Astrocyte of the spinal cord (primary cell): ENCODE measurements at regions not wholly inside any gene's neighbourhood (a gene's known extent, or its start where the extent isn't known, plus 50 kb on each side); places are given as distances from the start of the nearest gene placed in this dataset.
A peak's percentile ranks its signal among the peaks of the same experiment; 100 is the strongest.

ENCODE experiments used
- DNase-seq: peaks from one replicate; pipeline ENCODE4 v3.0.0; 2011; ENCODE audit warnings: low read depth, low spot score
- H3K4me3 ChIP-seq: 2 replicates; pipeline ENCODE4 v1.5.1; 2011; ENCODE audit warnings: low read depth, mild to moderate bottlenecking, low read length, moderate library complexity
- in situ Hi-C: cut with HindIII; loops from 2 replicates; pipeline ENCODE4 v1.10.0; 2017; ENCODE audit warnings: low sequenced_read_pairs
- TF ChIP-seq, protein P1 (sequence below): IDR thresholded peaks from 2 replicates; pipeline ENCODE4 v1.5.1; 2012; ENCODE audit warnings: low read depth, mild to moderate bottlenecking, low read length, inconsistent platforms

DNA sequence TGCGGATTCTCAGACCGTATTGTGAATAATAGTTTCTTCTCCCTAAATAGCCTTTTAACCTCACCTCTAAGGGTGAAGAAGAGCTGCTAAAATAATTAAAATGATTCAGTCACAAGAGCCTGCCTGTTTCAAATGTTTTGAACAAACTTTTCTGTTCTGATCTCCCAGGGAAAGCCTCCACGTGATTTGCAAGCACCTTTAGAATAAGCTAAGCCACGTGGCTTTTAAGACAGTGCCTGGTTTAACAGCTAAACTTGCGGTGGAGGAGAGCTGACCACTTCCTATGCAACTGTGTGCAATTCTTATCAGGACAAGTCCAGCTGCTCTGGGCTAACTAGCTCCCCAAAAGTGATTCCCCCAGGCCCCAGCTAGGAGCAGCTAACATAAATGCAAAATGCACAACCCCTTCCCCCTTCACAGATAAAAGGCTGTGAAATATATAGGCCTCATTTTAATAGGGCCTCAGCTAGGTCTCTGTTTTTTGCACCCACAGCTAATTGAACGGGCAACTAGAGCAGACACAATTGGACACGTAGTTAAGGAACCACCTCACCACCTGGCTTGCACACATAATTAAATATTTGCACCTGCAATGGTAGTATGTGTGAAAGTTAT lies 401.2 kb upstream of the NR2F2 start:
- peak; percentile 22 for DNase-seq

DNA sequence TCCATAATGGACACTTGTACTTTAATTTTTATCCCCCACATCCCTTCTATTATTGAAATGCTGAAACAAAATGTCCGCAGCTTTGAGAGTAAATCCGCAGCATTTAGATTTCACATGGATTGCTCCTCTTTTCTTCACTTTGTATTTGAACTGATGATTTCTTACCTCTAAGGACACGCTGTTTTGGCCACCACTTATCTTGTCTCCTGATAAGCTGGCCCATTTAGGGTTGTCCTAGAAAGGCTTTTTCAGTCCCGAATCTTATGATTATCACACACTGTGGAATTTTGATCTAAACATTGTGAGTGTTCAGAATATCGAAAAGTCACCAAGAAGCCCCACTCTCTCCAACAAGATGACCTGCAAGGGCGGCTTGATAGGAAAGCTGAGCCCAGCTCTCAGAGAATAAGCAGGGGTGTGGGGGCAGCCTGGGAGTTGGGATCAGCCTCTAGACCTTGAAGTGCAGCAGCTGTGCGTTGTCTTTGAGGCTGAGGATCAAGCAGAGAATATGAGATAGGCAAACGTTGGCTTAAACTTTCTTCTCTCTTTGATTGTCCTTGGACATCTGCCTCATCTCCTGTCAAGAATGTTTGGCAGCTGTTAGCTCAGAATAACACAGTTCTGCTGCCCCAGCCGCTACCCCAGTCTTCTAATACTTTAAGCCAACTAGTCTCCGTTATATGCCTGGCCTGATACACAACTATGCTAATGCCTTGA lies 399.7 kb upstream of the NR2F2 start:
- no peak overlapping the region for H3K4me3 ChIP-seq
- TF ChIP-seq, protein P1, sequence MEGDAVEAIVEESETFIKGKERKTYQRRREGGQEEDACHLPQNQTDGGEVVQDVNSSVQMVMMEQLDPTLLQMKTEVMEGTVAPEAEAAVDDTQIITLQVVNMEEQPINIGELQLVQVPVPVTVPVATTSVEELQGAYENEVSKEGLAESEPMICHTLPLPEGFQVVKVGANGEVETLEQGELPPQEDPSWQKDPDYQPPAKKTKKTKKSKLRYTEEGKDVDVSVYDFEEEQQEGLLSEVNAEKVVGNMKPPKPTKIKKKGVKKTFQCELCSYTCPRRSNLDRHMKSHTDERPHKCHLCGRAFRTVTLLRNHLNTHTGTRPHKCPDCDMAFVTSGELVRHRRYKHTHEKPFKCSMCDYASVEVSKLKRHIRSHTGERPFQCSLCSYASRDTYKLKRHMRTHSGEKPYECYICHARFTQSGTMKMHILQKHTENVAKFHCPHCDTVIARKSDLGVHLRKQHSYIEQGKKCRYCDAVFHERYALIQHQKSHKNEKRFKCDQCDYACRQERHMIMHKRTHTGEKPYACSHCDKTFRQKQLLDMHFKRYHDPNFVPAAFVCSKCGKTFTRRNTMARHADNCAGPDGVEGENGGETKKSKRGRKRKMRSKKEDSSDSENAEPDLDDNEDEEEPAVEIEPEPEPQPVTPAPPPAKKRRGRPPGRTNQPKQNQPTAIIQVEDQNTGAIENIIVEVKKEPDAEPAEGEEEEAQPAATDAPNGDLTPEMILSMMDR = no peak
- in situ Hi-C loops = no loop called here
- no peak for DNase-seq

More for the DNA sequence above, 401.2 kb upstream of the NR2F2 start:
- in situ Hi-C loops = no loop called here
- TF ChIP-seq, protein P1 = no peak
- no peak overlapping the region for H3K4me3 ChIP-seq

- in situ Hi-C loops = no loop called here
- H3K4me3 ChIP-seq = no peak overlapping the region
- TF ChIP-seq, protein P1 = no peak
- DNase-seq = no peak
Observed at GRCh38 chr15:95931619-95932018, 398.9 kb upstream of the NR2F2 start.

DNA sequence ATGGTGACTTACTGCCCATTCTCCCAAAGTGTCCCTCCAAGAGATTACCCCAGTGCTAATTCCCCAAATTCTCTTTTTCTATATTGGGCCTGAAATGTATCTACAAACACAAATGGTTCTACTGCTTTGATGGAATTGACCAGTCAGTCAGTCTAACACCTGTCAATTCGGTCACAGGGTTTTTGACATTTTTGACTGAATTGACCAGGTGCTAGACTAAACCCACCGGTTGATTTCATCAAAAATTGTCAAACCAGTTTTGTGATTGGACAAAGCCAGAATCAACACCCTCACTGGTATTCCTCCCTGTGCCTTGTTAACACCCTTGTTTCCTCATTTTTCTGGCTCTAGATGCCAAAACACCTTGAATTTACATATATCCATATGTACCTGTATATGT lies 398.4 kb upstream of the NR2F2 start:
- in situ Hi-C loops = no loop called here
- no peak for DNase-seq
- H3K4me3 ChIP-seq = no peak overlapping the region
- TF ChIP-seq, protein P1 = no peak

- TF ChIP-seq, protein P1 = no peak
- in situ Hi-C loops = no loop called here
- peak; percentile 43 for DNase-seq
- no peak overlapping the region for H3K4me3 ChIP-seq
Observed at GRCh38 chr15:95932676-95933075, 397.8 kb upstream of the NR2F2 start.

DNA sequence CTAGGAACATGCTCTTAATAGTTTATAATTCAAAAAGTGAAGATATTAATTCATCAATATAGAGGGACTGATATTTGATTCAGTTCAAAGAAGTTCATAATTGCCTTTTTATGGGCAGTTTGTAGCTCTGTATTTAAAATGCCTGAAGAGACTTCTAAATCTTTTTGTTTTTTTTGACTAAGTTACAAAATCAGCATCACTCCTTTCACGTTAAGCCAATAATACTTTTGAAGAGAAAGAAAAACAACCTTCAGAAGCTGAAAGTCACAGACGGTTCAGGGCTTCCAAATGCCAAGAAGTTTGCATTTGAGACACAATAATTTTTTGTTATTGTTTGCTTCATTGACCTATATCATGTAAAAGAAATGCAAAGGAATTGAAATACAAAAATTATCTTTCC lies 394.6 kb upstream of the NR2F2 start:
- in situ Hi-C loops = no loop called here
- no peak for DNase-seq
- TF ChIP-seq, protein P1 = no peak
- H3K4me3 ChIP-seq = no peak overlapping the region
